Activated CD8-positive, alpha-beta memory T cell treated with anti-CD3 and anti-CD28 coated beads, Interleukin-2, amount 50 U/mL, for 48 hours (primary cell): ENCODE measurements at regions not wholly inside any gene's neighbourhood (a gene's known extent, or its start where the extent isn't known, plus 50 kb on each side); places are given as distances from the start of the nearest gene placed in this dataset.
"Not testable (repeated sequence)": the region's sequence is repeated elsewhere in the genome, so short reads cannot be mapped to it uniquely, and the experiment has no call there.

ENCODE experiments used
- DNase-seq: peaks from one replicate; pipeline ENCODE4 v3.0.0-alpha.2; 2020

GRCh38 chr15:24534032-24534431, 141.5 kb upstream of the NPAP1 start:
- DNase-seq: not testable (repeated sequence)

- not testable (repeated sequence) for DNase-seq
Measured at GRCh38 chr15:24557281-24557680, 118.3 kb upstream of the NPAP1 start.

- DNase-seq: no peak
Measured at GRCh38 chr15:24607636-24608035, 67.9 kb upstream of the NPAP1 start.

GRCh38 chr15:24617646-24618045, 57.9 kb upstream of the NPAP1 start:
- DNase-seq: no peak

- no peak for DNase-seq
Measured at GRCh38 chr15:24621630-24622215, 53.9 kb upstream of the NPAP1 start.
